Gastroesophageal sphincter (tissue), 3 donors: ENCODE measurements at regions not wholly inside any gene's neighbourhood (a gene's known extent, or its start where the extent isn't known, plus 50 kb on each side); places are given as distances from the start of the nearest gene placed in this dataset.

Experiments
- CTCF ChIP-seq, 4 experiments: fragments of 200-600 bp in 2 of 4; fragments of 450-650 bp in 2 of 4; sonication (generic) in 1 of 4; IDR thresholded peaks; one replicate each; pipeline ENCODE4 v1.5.1; 2017 to 2019; ENCODE audit warnings: antibody characterized with exemption in 4 of 4, mild to moderate bottlenecking in 2 of 4, moderate library complexity in 2 of 4
- EP300 ChIP-seq: sonication (generic); formaldehyde crosslinking; IDR thresholded peaks from one replicate; pipeline ENCODE4 v1.6.1; 2017; ENCODE audit warnings: antibody characterized with exemption, mild to moderate bottlenecking
- POLR2A ChIP-seq, 2 donors: fragments of 450-650 bp; IDR thresholded peaks; one replicate each; pipeline ENCODE4 v1.6.1; 2017; ENCODE audit warnings: antibody characterized with exemption in 2 of 2, mild to moderate bottlenecking in 2 of 2, moderate library complexity in 1 of 2
- POLR2AphosphoS5 ChIP-seq: sonication (generic); formaldehyde crosslinking; IDR thresholded peaks from one replicate; pipeline ENCODE4 v1.6.1; 2017; ENCODE audit warnings: antibody characterized with exemption

GRCh38 chrX:22758807-22759481, 240.8 kb upstream of the DDX53 start:
- TF ChIP-seq POLR2A (IDR thresholded peaks at IDR 0.05) = no peak
- no peak for TF ChIP-seq CTCF (IDR thresholded peaks at IDR 0.05)
- no peak for TF ChIP-seq POLR2AphosphoS5
- TF ChIP-seq EP300 = no peak
